ENCODE measurements at regions not wholly inside any gene's neighbourhood (a gene's known extent, or its start where the extent isn't known, plus 50 kb on each side); places are given as distances from the start of the nearest gene placed in this dataset.

GRCh38 chr12:89991807-89992590 lies 283.4 kb upstream of the ATP2B1 start:
- no peak for TF ChIP-seq CTCF (IDR thresholded peaks at IDR 0.05)
- intact Hi-C loops (cut with DNase I): no loop called here
- Histone ChIP-seq H3K27me3 (ENCODE audit: low read depth) (no peaks in the 10 kb centered on the region), H3K9me3 (no peaks in the 10 kb centered on the region), H3K36me3 (no peaks in the 10 kb centered on the region), H3K4me3 (no peak overlapping the region), H3K4me1 (no peaks in the 10 kb centered on the region), H3K27ac (no peak overlapping the region)
- no peak for ATAC-seq
- DNase-seq: no peak

GRCh38 chr12:89988188-89988915 lies 279.7 kb upstream of the ATP2B1 start:
- intact Hi-C loops (cut with DNase I): no loop called here
- Histone ChIP-seq H3K27me3 (ENCODE audit: low read depth) (no peaks in the 10 kb centered on the region), H3K27ac (no peak overlapping the region), H3K4me1 (no peaks in the 10 kb centered on the region), H3K36me3 (no peaks in the 10 kb centered on the region), H3K4me3 (no peak overlapping the region), H3K9me3 (no peaks in the 10 kb centered on the region)
- ATAC-seq: no peak
- DNase-seq: no peak
- no peak for TF ChIP-seq CTCF (IDR thresholded peaks at IDR 0.05)

- Histone ChIP-seq H3K36me3 (no peaks in the 10 kb centered on the region), H3K4me3 (no peak overlapping the region), H3K9me3 (no peaks in the 10 kb centered on the region), H3K27me3 (ENCODE audit: low read depth) (no peaks in the 10 kb centered on the region), H3K4me1 (no peaks in the 10 kb centered on the region), H3K27ac (no peak overlapping the region)
- ATAC-seq (no peak), DNase-seq (no peak)
- intact Hi-C loops (cut with DNase I): no loop called here
- no peak for TF ChIP-seq CTCF (IDR thresholded peaks at IDR 0.05)
Measured at GRCh38 chr12:89985935-89986334, 277.3 kb upstream of the ATP2B1 start.

GRCh38 chr12:89984846-89985245 lies 276.2 kb upstream of the ATP2B1 start:
- no peak for TF ChIP-seq CTCF (IDR thresholded peaks at IDR 0.05)
- H3K27me3 ChIP-seq (ENCODE audit: low read depth): no peaks in the 10 kb centered on the region
- no peak overlapping the region for H3K27ac ChIP-seq
- DNase-seq (no peak), ATAC-seq (no peak)
- no peaks in the 10 kb centered on the region for H3K36me3 ChIP-seq
- intact Hi-C loops (cut with DNase I): no loop called here
- H3K9me3 ChIP-seq: no peaks in the 10 kb centered on the region
- no peak overlapping the region for H3K4me3 ChIP-seq
- peaks cover 3% of the 10 kb centered on the region for H3K4me1 ChIP-seq

- no peaks in the 10 kb centered on the region for H3K36me3 ChIP-seq
- no peak overlapping the region for H3K27ac ChIP-seq
- intact Hi-C loops (cut with DNase I): no loop called here
- no peak overlapping the region for H3K4me3 ChIP-seq
- no peaks in the 10 kb centered on the region for H3K9me3 ChIP-seq
- no peak for ATAC-seq
- H3K27me3 ChIP-seq (ENCODE audit: low read depth): no peaks in the 10 kb centered on the region
- H3K4me1 ChIP-seq: peaks cover 3% of the 10 kb centered on the region
- DNase-seq: no peak
- no peak for TF ChIP-seq CTCF (IDR thresholded peaks at IDR 0.05)
Measured at GRCh38 chr12:89983622-89984021, 275.0 kb upstream of the ATP2B1 start.
